ENCODE measurements at regions not wholly inside any gene's neighbourhood (a gene's known extent, or its start where the extent isn't known, plus 50 kb on each side); places are given as distances from the start of the nearest gene placed in this dataset.

- TF ChIP-seq CTCF (IDR thresholded peaks at IDR 0.05; ENCODE audit: low read depth, low read length, poor library complexity, severe bottlenecking) (peak; percentile 71), EZH2phosphoT487 (IDR thresholded peaks at IDR 0.05; ENCODE audit: borderline replicate concordance, low read length) (no peak)
Measured at GRCh38 chr13:103140001-103140671, 73.9 kb upstream of the SLC10A2 start.
